ENCODE measurements at regions not wholly inside any gene's neighbourhood (a gene's known extent, or its start where the extent isn't known, plus 50 kb on each side); places are given as distances from the start of the nearest gene placed in this dataset.

- no peaks in the 10 kb centered on the region for H3K4me1 ChIP-seq (ENCODE audit: control insufficient read depth in 2 of 3, insufficient read depth in 2 of 3, low read depth in 1 of 3, low read length in 3 of 3)
Measured at GRCh38 chr3:62954580-62954979, 79.4 kb upstream of the CADPS start.

DNA sequence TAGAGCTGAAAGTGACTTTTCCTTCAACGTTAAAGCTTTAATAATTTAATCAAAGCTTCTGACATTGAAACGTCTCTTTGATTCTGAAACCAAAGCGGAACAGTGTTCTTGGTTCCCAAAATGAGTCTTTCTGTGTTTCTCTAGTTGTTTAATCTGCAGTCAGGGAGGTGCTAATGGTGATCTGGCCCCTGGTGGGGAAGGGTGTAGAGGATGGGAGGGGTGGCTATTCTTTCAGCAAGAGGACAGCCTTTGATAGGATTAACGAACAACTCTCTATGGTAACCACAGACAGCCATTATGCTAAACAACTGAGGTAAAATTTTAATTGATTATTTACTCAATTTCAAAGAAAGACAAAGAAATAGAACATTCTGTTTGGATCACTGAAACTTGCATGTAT, 79.9 kb upstream of the CADPS start:
- no peaks in the 10 kb centered on the region for H3K9me3 ChIP-seq (ENCODE audit: control insufficient read depth in 2 of 3, insufficient read depth in 1 of 3, low read length in 3 of 3)
- DNase-seq = no peak
- H3K4me1 ChIP-seq (ENCODE audit: control insufficient read depth in 2 of 3, insufficient read depth in 2 of 3, low read depth in 1 of 3, low read length in 3 of 3) = no peaks in the 10 kb centered on the region
- H3K4me3 ChIP-seq (ENCODE audit: low read length in 3 of 3) = no peak overlapping the region
- no peak for TF ChIP-seq CTCF (IDR thresholded peaks at IDR 0.05; ENCODE audit: borderline replicate concordance, extremely low read depth, insufficient read depth)
- FAIRE-seq = no peak
- intact Hi-C loops (cut with DNase I) = no loop called here
- no peak overlapping the region for H3K9ac ChIP-seq (ENCODE audit: low read length in 3 of 3)
- H3K27me3 ChIP-seq (ENCODE audit: control insufficient read depth, insufficient read depth, low read length) = no peaks in the 10 kb centered on the region
- H3K36me3 ChIP-seq (ENCODE audit: control insufficient read depth in 2 of 3, insufficient read depth in 3 of 3, low read length in 3 of 3) = no peaks in the 10 kb centered on the region
- no peak overlapping the region for H3K27ac ChIP-seq (ENCODE audit: low read depth in 2 of 2, low read length in 2 of 2)

More at GRCh38 chr3:62954580-62954979, 79.4 kb upstream of the CADPS start:
- FAIRE-seq (no peak), DNase-seq (peak in 2 of 5 donors; percentile 3 to 7)
- no peak overlapping the region for H3K4me3 ChIP-seq (ENCODE audit: low read length in 3 of 3)
- H3K36me3 ChIP-seq (ENCODE audit: control insufficient read depth in 2 of 3, insufficient read depth in 3 of 3, low read length in 3 of 3) = no peaks in the 10 kb centered on the region
- no peaks in the 10 kb centered on the region for H3K27me3 ChIP-seq (ENCODE audit: control insufficient read depth, insufficient read depth, low read length)
- no peak for TF ChIP-seq CTCF (IDR thresholded peaks at IDR 0.05; ENCODE audit: borderline replicate concordance, extremely low read depth, insufficient read depth)
- no peak overlapping the region for H3K9ac ChIP-seq (ENCODE audit: low read length in 3 of 3)
- intact Hi-C loops (cut with DNase I) = no loop called here
- H3K9me3 ChIP-seq (ENCODE audit: control insufficient read depth in 2 of 3, insufficient read depth in 1 of 3, low read length in 3 of 3) = no peaks in the 10 kb centered on the region
- H3K27ac ChIP-seq (ENCODE audit: low read depth in 2 of 2, low read length in 2 of 2) = no peak overlapping the region

DNA sequence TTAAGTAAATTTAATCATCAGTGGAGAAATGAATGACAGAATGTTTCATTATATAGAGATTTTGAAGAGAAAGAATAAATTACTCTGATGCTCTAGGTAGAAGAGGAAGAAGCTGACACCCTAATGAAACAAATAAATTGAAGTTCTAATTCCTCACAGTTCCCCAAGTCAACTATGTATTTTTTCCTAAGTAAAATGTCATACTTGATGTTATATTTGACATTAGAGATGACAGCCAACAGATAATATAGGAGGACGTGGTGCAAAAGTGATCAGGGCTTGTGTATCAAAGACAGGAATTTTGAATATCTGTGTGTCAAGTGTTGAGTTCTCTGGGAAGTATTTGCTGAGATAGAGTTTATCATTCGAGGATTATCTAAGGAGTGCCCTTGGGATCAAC, 81.2 kb upstream of the CADPS start:
- Histone ChIP-seq H3K9me3 (ENCODE audit: control insufficient read depth in 2 of 3, insufficient read depth in 1 of 3, low read length in 3 of 3) (no peaks in the 10 kb centered on the region), H3K27ac (ENCODE audit: low read depth in 2 of 2, low read length in 2 of 2) (no peak overlapping the region), H3K4me1 (ENCODE audit: control insufficient read depth in 2 of 3, insufficient read depth in 2 of 3, low read depth in 1 of 3, low read length in 3 of 3) (no peaks in the 10 kb centered on the region), H3K9ac (ENCODE audit: low read length in 3 of 3) (no peak overlapping the region), H3K27me3 (ENCODE audit: control insufficient read depth, insufficient read depth, low read length) (no peaks in the 10 kb centered on the region), H3K36me3 (ENCODE audit: control insufficient read depth in 2 of 3, insufficient read depth in 3 of 3, low read length in 3 of 3) (no peaks in the 10 kb centered on the region), H3K4me3 (ENCODE audit: low read length in 3 of 3) (no peak overlapping the region)
- TF ChIP-seq CTCF (IDR thresholded peaks at IDR 0.05; ENCODE audit: borderline replicate concordance, extremely low read depth, insufficient read depth) = no peak
- DNase-seq = no peak
- FAIRE-seq = no peak
- intact Hi-C loops (cut with DNase I) = no loop called here

- Histone ChIP-seq H3K9ac (ENCODE audit: low read length in 3 of 3) (no peak overlapping the region), H3K4me3 (ENCODE audit: low read length in 3 of 3) (no peak overlapping the region), H3K27me3 (ENCODE audit: control insufficient read depth, insufficient read depth, low read length) (no peaks in the 10 kb centered on the region), H3K4me1 (ENCODE audit: control insufficient read depth in 2 of 3, insufficient read depth in 2 of 3, low read depth in 1 of 3, low read length in 3 of 3) (no peaks in the 10 kb centered on the region), H3K36me3 (ENCODE audit: control insufficient read depth in 2 of 3, insufficient read depth in 3 of 3, low read length in 3 of 3) (no peaks in the 10 kb centered on the region), H3K9me3 (ENCODE audit: control insufficient read depth in 2 of 3, insufficient read depth in 1 of 3, low read length in 3 of 3) (no peaks in the 10 kb centered on the region), H3K27ac (ENCODE audit: low read depth in 2 of 2, low read length in 2 of 2) (no peak overlapping the region)
- intact Hi-C loops (cut with DNase I) = no loop called here
- FAIRE-seq (no peak), DNase-seq (no peak)
- TF ChIP-seq CTCF (IDR thresholded peaks at IDR 0.05; ENCODE audit: borderline replicate concordance, extremely low read depth, insufficient read depth) = no peak
Measured at GRCh38 chr3:62961874-62962556, 86.8 kb upstream of the CADPS start.
